Body of pancreas (tissue), 4 donors: ENCODE measurements at regions not wholly inside any gene's neighbourhood (a gene's known extent, or its start where the extent isn't known, plus 50 kb on each side); places are given as distances from the start of the nearest gene placed in this dataset.

Experiments used
- CTCF ChIP-seq, 7 experiments: fragments of 450-650 bp in 4 of 7; fragments of 200-600 bp in 3 of 7; sonication (generic) in 3 of 7; IDR thresholded peaks; one replicate each; pipeline ENCODE4 v1.5.1; 2016 to 2019; ENCODE audit warnings: antibody characterized with exemption in 7 of 7
- POLR2A ChIP-seq, 3 donors: fragments of 450-650 bp; IDR thresholded peaks; one replicate each; pipeline ENCODE4 v1.6.1; 2016; ENCODE audit warnings: antibody characterized with exemption in 3 of 3, mild to moderate bottlenecking in 2 of 3

GRCh38 chr11:30725645-30726195 lies 139.6 kb upstream of the MPPED2 start:
- TF ChIP-seq CTCF (IDR thresholded peaks at IDR 0.05) (no peak), POLR2A (IDR thresholded peaks at IDR 0.05) (no peak)
